ENCODE measurements at regions not wholly inside any gene's neighbourhood (a gene's known extent, or its start where the extent isn't known, plus 50 kb on each side); places are given as distances from the start of the nearest gene placed in this dataset.

DNA sequence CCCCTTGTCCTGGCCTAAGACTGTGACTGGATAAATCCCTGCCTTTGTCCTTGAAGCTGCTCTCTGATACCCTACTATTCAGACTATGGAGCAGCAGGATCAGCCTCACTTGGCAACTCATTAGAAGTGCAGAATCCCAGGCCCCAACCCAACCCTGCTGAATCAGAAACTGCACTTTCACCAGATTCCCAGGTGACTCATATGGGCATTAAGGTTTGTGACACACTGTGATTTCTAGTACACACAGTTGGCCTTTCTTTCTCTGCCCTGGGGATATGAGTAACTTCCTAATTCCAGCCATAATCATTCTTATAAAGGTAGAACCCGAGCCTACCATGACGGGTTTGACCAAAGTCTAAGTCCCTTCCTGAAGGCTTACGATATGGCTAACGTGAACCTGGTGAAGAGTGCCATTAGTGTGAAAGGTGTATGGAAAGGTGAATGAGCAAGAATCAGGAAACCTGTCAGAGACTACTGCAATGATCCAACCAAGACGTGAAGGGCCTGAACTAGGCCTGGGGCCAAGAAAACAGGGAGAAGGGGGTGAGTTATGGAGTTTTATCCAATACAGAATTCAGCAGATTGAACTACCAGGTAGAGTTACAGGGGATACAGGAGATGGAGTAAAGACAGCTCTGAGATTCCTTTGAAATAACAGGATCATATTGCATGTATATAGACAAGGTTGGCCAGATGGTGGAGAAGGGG lies 533.0 kb downstream of the BNC2 start:
- Mint-ChIP-seq H3K4me3 (no peak overlapping the region), H3K36me3 (no peaks in the 10 kb centered on the region), H3K27me3 (peaks cover 18% of the 10 kb centered on the region), H3K27ac (no peak overlapping the region), H3K4me1 (ENCODE audit: unreplicated experiment) (peaks cover 5% of the 10 kb centered on the region), H3K9me3 (peaks cover 4% of the 10 kb centered on the region)
- TF ChIP-seq, protein P1, sequence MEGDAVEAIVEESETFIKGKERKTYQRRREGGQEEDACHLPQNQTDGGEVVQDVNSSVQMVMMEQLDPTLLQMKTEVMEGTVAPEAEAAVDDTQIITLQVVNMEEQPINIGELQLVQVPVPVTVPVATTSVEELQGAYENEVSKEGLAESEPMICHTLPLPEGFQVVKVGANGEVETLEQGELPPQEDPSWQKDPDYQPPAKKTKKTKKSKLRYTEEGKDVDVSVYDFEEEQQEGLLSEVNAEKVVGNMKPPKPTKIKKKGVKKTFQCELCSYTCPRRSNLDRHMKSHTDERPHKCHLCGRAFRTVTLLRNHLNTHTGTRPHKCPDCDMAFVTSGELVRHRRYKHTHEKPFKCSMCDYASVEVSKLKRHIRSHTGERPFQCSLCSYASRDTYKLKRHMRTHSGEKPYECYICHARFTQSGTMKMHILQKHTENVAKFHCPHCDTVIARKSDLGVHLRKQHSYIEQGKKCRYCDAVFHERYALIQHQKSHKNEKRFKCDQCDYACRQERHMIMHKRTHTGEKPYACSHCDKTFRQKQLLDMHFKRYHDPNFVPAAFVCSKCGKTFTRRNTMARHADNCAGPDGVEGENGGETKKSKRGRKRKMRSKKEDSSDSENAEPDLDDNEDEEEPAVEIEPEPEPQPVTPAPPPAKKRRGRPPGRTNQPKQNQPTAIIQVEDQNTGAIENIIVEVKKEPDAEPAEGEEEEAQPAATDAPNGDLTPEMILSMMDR (conservative IDR thresholded peaks at IDR 0.05): no peak
- no peak for DNase-seq (ENCODE audit: extremely low spot score, unreplicated experiment)

DNA sequence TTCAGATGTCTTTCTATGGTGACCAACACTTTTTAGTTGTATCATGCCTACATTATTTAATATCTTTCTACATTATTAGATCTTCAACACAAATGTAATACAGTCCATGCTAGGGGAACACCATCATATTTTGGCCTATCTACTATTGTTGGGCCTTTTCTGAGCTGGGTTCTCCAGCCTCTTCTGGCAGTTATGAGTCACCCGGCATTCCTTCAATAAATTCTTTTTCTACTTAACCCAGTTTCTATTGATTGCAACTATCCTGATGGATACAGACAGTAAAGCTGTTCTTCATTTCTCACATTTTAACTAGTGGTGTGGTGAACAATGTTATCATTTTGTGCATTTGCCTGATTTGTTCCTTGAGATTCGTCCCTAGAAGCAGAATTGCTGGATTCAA lies 529.3 kb downstream of the BNC2 start:
- H3K36me3 Mint-ChIP-seq: no peaks in the 10 kb centered on the region
- H3K4me3 Mint-ChIP-seq: no peak overlapping the region
- H3K9me3 Mint-ChIP-seq: peaks cover 7% of the 10 kb centered on the region
- H3K27me3 Mint-ChIP-seq: peaks cover 12% of the 10 kb centered on the region
- H3K27ac Mint-ChIP-seq: no peak overlapping the region
- TF ChIP-seq, protein P1 (conservative IDR thresholded peaks at IDR 0.05): no peak
- H3K4me1 Mint-ChIP-seq (ENCODE audit: unreplicated experiment): peaks cover 29% of the 10 kb centered on the region
- DNase-seq (ENCODE audit: extremely low spot score, unreplicated experiment): no peak

DNA sequence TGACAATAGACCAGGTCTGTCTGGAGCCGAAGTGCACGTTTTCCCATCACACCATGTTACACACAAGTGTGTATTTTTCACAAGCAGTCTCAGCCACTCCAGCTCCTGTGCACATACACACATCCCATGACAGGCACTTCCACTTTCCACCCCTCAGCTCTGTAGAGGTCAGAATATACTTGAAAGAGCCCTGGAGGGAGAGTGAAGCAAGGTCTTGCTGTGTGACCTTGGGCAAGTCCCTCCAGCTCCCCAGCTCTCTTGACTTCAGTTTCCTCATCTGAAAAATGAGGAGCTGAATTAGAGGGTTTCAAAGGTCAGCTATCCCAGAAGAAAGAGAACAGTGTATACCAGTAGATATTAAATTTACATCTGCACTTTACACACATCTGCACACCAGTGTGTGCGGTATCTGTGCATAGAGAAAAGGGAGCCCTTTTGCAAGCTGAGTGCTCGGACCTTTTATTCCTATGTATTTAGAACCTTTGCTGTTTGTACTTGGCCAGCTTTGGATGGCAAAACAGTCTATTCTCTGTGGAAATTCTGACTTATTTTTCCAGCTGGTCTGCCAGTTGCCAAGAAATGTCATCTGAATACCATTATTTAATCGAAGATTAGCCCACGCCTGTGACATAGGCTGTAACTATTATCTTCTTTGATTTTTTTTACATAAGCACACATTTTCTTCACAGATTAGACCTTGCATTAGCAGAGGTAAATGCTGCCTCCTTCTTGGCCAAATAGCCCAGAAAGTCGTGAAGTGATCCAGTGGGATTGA lies 528.0 kb downstream of the BNC2 start:
- no peak overlapping the region for H3K4me3 Mint-ChIP-seq
- H3K27ac Mint-ChIP-seq: no peak overlapping the region
- no peak for DNase-seq (ENCODE audit: extremely low spot score, unreplicated experiment)
- H3K36me3 Mint-ChIP-seq: no peaks in the 10 kb centered on the region
- TF ChIP-seq, protein P1 (conservative IDR thresholded peaks at IDR 0.05): no peak
- peaks cover 13% of the 10 kb centered on the region for H3K9me3 Mint-ChIP-seq
- peaks cover 29% of the 10 kb centered on the region for H3K4me1 Mint-ChIP-seq (ENCODE audit: unreplicated experiment)
- H3K27me3 Mint-ChIP-seq: peaks cover 15% of the 10 kb centered on the region

DNA sequence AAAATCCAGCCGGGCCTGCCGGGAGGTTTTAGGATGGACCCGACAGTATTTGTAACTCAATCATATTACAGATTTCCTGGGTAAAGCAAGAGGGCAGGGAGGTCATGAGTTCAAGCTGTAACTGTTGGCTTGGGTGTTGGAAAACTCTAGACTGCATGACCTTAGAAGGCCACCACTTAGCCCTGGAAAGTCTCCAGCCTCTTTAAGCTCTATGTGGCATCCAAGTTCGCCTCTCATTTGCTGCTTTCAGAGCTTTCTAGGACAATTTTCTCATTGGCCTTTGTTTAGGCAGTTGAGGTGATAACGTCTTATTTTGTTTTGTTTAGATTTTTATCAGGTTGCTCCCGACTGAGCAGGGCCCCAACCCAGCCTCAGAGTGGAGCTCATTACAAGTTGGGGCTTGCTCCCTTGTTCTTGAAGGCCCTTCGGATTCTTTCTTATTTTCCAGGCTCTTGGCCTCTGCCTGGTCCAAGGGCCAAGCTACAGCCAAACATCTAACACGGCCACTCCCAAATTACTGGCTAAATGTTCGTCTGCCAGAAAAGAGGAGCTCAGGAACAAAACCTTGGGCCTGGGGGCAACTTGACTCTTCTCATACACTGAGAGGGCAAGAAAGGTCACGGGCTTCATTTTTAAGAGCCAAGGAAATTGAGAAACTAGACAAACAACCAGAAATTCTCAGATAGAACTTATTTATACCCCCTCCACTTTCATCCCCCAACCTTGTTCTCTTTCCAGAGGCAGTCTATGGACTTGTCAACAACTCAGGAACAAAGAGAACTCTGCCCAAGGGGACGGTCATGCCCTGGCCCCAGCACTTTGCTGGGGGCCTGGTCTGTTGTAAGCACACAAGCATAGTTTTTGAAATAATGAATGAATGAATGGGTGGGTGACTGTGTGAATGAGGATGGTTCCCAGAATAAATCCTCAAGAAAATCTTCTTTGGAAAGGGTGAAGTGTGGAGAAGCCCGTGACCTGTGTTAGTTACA lies 526.9 kb downstream of the BNC2 start:
- Mint-ChIP-seq H3K9me3 (peaks cover 13% of the 10 kb centered on the region), H3K4me3 (no peak overlapping the region), H3K27me3 (peaks cover 14% of the 10 kb centered on the region), H3K36me3 (no peaks in the 10 kb centered on the region), H3K4me1 (ENCODE audit: unreplicated experiment) (peaks cover 29% of the 10 kb centered on the region), H3K27ac (no peak overlapping the region)
- TF ChIP-seq, protein P1 (conservative IDR thresholded peaks at IDR 0.05): no peak
- DNase-seq (ENCODE audit: extremely low spot score, unreplicated experiment): no peak

DNA sequence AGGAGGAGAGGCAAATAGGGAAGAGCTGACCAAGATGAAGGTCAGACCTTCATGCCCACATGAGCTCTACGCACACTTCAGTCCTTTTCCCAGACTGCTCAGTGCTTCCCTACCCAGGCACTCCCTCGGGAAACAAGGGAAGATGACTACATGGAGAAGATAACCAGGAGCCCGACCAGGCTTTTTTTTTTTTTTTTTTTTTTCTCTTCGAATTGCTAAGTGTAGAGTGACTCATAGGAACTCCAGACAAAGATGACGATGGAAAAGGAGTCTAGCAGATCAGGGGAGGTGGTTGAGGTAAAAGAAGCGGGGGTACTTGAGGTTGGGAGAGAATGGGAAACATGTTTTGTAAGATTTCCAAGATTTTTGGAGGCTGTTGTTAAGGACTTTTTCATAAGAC lies 526.1 kb downstream of the BNC2 start:
- peaks cover 13% of the 10 kb centered on the region for H3K9me3 Mint-ChIP-seq

More for the DNA sequence above, 526.1 kb downstream of the BNC2 start:
- Mint-ChIP-seq H3K4me3 (no peak overlapping the region), H3K36me3 (no peaks in the 10 kb centered on the region), H3K27ac (no peak overlapping the region), H3K27me3 (peaks cover 6% of the 10 kb centered on the region), H3K4me1 (ENCODE audit: unreplicated experiment) (peaks cover 29% of the 10 kb centered on the region)
- TF ChIP-seq, protein P1 (conservative IDR thresholded peaks at IDR 0.05): no peak
- no peak for DNase-seq (ENCODE audit: extremely low spot score, unreplicated experiment)
